ENCODE measurements at regions not wholly inside any gene's neighbourhood (a gene's known extent, or its start where the extent isn't known, plus 50 kb on each side); places are given as distances from the start of the nearest gene placed in this dataset.
A peak's percentile ranks its signal among the peaks of the same experiment; 100 is the strongest.

- no peak for TF ChIP-seq CTCF (IDR thresholded peaks at IDR 0.05)
- H3K27ac ChIP-seq, result no peak overlapping the region
- no peak for DNase-seq (ENCODE audit: extremely low spot score in 2 of 2)
Measured at GRCh38 chr3:148372206-148372875, 325.4 kb upstream of the AGTR1 start.

GRCh38 chr3:148373961-148374360 is 323.7 kb upstream of the AGTR1 start:
- TF ChIP-seq CTCF (IDR thresholded peaks at IDR 0.05) (no peak), POLR2AphosphoS5 (IDR thresholded peaks at IDR 0.05; ENCODE audit: insufficient read depth in 1 of 2, low read depth in 1 of 2) (no peak), POLR2A (IDR thresholded peaks at IDR 0.05) (no peak)
- no peak for DNase-seq (ENCODE audit: extremely low spot score in 2 of 2)
- H3K4me1 ChIP-seq, result no peaks in the 10 kb centered on the region
- no peaks in the 10 kb centered on the region for H3K27me3 ChIP-seq
- H3K27ac ChIP-seq, result no peak overlapping the region
- H3K36me3 ChIP-seq, result no peaks in the 10 kb centered on the region
- H3K4me3 ChIP-seq, result no peak overlapping the region
- intact Hi-C loops (cut with DNase I), result no loop called here
- H3K9me3 ChIP-seq, result no peaks in the 10 kb centered on the region

More at GRCh38 chr3:148372206-148372875, 325.4 kb upstream of the AGTR1 start:
- H3K4me1 ChIP-seq, result no peaks in the 10 kb centered on the region
- H3K4me3 ChIP-seq, result no peak overlapping the region
- H3K27me3 ChIP-seq, result no peaks in the 10 kb centered on the region
- intact Hi-C loops (cut with DNase I), result no loop called here
- H3K36me3 ChIP-seq, result no peaks in the 10 kb centered on the region
- no peaks in the 10 kb centered on the region for H3K9me3 ChIP-seq

- Histone ChIP-seq H3K27ac (no peak overlapping the region), H3K36me3 (no peaks in the 10 kb centered on the region), H3K27me3 (no peaks in the 10 kb centered on the region), H3K9me3 (no peaks in the 10 kb centered on the region), H3K4me3 (no peak overlapping the region), H3K4me1 (no peaks in the 10 kb centered on the region)
- no peak for DNase-seq (ENCODE audit: extremely low spot score in 2 of 2)
- intact Hi-C loops (cut with DNase I), result loop anchor here (5.0 kb wide), 1 partner anchor 562 kb away; no protein-coding TSS in a partner anchor
- TF ChIP-seq CTCF (IDR thresholded peaks at IDR 0.05), result peak in 1 of 3 experiments; percentile 42
- TF ChIP-seq POLR2A (IDR thresholded peaks at IDR 0.05), result no peak
Measured at GRCh38 chr3:148379763-148380382, 317.8 kb upstream of the AGTR1 start.

- intact Hi-C loops (cut with DNase I), result loop anchor here (5.0 kb wide), 1 partner anchor 561 kb away; no protein-coding TSS in a partner anchor
- Histone ChIP-seq H3K4me1 (no peaks in the 10 kb centered on the region), H3K27me3 (no peaks in the 10 kb centered on the region), H3K27ac (no peak overlapping the region), H3K4me3 (no peak overlapping the region), H3K9me3 (no peaks in the 10 kb centered on the region), H3K36me3 (no peaks in the 10 kb centered on the region)
- DNase-seq (ENCODE audit: extremely low spot score in 2 of 2), result no peak
- TF ChIP-seq POLR2AphosphoS5 (IDR thresholded peaks at IDR 0.05; ENCODE audit: insufficient read depth in 1 of 2, low read depth in 1 of 2), result no peak
- no peak for TF ChIP-seq POLR2A (IDR thresholded peaks at IDR 0.05)
- no peak for TF ChIP-seq CTCF (IDR thresholded peaks at IDR 0.05)
Measured at GRCh38 chr3:148381051-148381450, 316.7 kb upstream of the AGTR1 start.

GRCh38 chr3:148389916-148390315 is 307.8 kb upstream of the AGTR1 start:
- H3K4me1 ChIP-seq, result no peaks in the 10 kb centered on the region
- no peak overlapping the region for H3K27ac ChIP-seq
- intact Hi-C loops (cut with DNase I), result no loop called here
- H3K36me3 ChIP-seq, result no peaks in the 10 kb centered on the region
- no peaks in the 10 kb centered on the region for H3K27me3 ChIP-seq
- DNase-seq (ENCODE audit: extremely low spot score in 2 of 2), result no peak
- TF ChIP-seq POLR2AphosphoS5 (IDR thresholded peaks at IDR 0.05; ENCODE audit: insufficient read depth in 1 of 2, low read depth in 1 of 2) (no peak), CTCF (IDR thresholded peaks at IDR 0.05) (no peak), POLR2A (IDR thresholded peaks at IDR 0.05) (no peak)
- no peak overlapping the region for H3K4me3 ChIP-seq
- H3K9me3 ChIP-seq, result no peaks in the 10 kb centered on the region
